ENCODE measurements at regions not wholly inside any gene's neighbourhood (a gene's known extent, or its start where the extent isn't known, plus 50 kb on each side); places are given as distances from the start of the nearest gene placed in this dataset.

DNA sequence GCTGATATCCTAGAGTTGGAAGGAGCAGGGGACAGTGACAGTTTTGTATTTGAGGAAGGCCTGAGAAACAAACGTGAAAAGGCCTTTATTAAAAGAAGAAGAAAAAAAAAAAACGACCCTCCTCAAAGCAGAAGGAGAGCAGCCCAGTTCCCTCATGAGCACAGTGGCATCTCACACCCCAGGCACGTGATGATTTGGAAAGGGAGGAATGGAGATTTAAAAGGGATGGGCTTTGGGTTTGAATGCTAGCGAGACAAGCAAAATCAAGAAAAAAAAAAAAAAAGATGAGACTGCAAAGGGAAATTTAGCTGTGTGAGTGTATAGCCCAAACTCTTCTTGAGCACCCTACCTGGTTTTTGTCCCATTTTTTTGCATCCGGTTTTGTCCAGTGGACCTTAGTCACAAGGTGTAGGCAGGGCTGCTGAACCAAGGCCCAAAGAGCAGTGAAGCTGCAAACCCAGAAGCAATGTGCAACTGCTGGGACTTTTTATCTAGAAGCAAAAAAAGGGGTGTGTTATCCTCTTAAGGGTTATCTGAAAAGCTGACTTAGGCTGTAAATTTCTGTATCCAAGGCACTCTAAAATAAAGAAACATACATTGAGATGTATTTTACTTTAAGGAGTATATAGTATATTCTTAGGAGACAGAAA is 54.5 kb upstream of the RREB1 start:
- H3K4me1 ChIP-seq (ENCODE audit: control insufficient read depth, insufficient read depth, low read length) = peaks cover 4% of the 10 kb centered on the region; the same call in 1 of the 2 replicates
- no peaks in the 10 kb centered on the region for H3K36me3 ChIP-seq (ENCODE audit: control insufficient read depth in 2 of 2, insufficient read depth in 1 of 2, low read length in 2 of 2)
- H3K27ac ChIP-seq (ENCODE audit: extremely low read depth, low read depth, low read length) = no peak overlapping the region
- TF ChIP-seq, protein P1, sequence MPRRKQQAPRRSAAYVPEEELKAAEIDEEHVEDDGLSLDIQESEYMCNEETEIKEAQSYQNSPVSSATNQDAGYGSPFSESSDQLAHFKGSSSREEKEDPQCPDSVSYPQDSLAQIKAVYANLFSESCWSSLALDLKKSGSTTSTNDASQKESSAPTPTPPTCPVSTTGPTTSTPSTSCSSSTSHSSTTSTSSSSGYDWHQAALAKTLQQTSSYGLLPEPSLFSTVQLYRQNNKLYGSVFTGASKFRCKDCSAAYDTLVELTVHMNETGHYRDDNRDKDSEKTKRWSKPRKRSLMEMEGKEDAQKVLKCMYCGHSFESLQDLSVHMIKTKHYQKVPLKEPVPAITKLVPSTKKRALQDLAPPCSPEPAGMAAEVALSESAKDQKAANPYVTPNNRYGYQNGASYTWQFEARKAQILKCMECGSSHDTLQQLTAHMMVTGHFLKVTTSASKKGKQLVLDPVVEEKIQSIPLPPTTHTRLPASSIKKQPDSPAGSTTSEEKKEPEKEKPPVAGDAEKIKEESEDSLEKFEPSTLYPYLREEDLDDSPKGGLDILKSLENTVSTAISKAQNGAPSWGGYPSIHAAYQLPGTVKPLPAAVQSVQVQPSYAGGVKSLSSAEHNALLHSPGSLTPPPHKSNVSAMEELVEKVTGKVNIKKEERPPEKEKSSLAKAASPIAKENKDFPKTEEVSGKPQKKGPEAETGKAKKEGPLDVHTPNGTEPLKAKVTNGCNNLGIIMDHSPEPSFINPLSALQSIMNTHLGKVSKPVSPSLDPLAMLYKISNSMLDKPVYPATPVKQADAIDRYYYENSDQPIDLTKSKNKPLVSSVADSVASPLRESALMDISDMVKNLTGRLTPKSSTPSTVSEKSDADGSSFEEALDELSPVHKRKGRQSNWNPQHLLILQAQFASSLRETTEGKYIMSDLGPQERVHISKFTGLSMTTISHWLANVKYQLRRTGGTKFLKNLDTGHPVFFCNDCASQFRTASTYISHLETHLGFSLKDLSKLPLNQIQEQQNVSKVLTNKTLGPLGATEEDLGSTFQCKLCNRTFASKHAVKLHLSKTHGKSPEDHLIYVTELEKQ (tag by site-specific recombination; IDR thresholded peaks at IDR 0.05; ENCODE audit: borderline replicate concordance) = no peak
- no peak for TF ChIP-seq SCRT2 (tag by site-specific recombination; IDR thresholded peaks at IDR 0.05)
- TF ChIP-seq ZNF433 (tag by site-specific recombination; IDR thresholded peaks at IDR 0.05; ENCODE audit: low read depth) = no peak
- no peak for TF ChIP-seq ZFP3 (tag by site-specific recombination; IDR thresholded peaks at IDR 0.05; ENCODE audit: low read depth)
- no peak for TF ChIP-seq ZNF18 (tag by site-specific recombination; IDR thresholded peaks at IDR 0.05)
- TF ChIP-seq REPIN1 (tag by site-specific recombination; IDR thresholded peaks at IDR 0.05; ENCODE audit: low read depth) = no peak
- TF ChIP-seq ZNF138 (tag by site-specific recombination; IDR thresholded peaks at IDR 0.05; ENCODE audit: borderline replicate concordance) = no peak
- TF ChIP-seq ZNF560 (tag by site-specific recombination; IDR thresholded peaks at IDR 0.05; ENCODE audit: borderline replicate concordance) = no peak
- TF ChIP-seq ZNF785 (tag by site-specific recombination; IDR thresholded peaks at IDR 0.05) = no peak
- ChIA-PET CTCF (interaction anchor here (0.6 to 0.7 kb wide), 2 partner anchors 14 to 164 kb away, joined by 3 read pairs; no protein-coding TSS in a partner anchor), POLR2A (interaction anchor here (0.6 kb wide), 1 partner anchor 32 kb away, joined by 5 read pairs; no protein-coding TSS in a partner anchor)
- H3K4me3 ChIP-seq (ENCODE audit: low read depth, low read length) = no peak overlapping the region
- no peaks in the 10 kb centered on the region for H3K9me3 ChIP-seq (ENCODE audit: control insufficient read depth, insufficient read depth, low read depth, low read length)

All from HEK293 (cell line).